ENCODE measurements at regions not wholly inside any gene's neighbourhood (a gene's known extent, or its start where the extent isn't known, plus 50 kb on each side); places are given as distances from the start of the nearest gene placed in this dataset.

DNA sequence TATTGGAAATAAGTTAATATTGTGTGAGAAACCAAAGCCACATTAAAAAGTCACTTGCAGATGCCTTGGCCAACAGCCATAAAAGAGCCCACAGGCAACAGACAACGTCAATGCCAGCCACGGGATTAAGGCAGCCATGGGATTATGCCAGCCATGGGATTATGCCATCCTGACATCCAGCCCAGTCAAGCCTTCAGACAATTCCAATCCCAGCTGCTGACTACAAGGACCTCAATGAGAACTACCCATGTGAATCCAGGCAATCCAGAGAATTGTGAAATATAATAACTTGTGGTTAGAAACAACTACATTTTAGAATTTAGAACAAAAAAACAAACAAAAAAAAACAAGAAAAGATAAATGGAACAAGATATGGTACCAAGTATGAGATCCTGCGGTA lies 356.6 kb downstream of the EFNB2 start:
- DNase-seq (ENCODE audit: low read depth), result peak; percentile 71

DNA sequence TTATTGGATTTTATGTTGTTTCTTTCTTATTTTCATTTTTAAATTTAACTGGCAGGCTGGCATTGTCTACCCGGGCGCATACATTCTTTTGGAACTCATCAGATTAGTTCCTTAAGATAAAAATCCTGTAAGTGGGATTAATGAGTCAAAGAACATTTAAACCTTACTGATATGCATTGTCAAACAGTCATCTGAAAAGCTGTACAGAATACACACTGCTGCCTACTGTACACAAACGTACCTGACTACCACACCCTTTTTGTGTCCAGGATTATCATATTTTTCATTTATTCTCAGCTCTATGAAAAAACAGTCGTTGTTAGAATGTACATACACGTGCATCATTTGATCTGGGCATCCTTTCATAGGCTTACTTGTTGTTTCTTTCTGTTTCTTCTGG lies 358.3 kb downstream of the EFNB2 start:
- DNase-seq (ENCODE audit: low read depth), result no peak

DNA sequence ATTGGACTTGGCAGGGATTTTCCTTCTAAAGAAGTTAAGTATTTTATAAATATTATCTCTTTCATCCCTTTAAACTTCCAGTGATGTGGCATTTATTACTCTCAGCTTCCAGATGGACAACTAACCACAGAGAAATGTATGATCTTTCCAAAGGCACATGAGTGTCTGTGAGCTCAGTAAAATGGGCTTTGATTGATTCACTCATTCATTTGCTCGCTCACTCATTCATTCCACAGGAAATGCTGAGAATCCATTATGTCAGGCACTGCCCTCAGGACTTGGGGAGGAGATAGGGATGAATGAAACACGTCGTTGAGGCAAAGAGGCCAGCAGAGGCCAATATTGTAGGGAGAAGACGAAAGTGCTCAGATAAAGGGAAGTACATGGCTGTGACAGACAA lies 359.3 kb downstream of the EFNB2 start:
- no peak for DNase-seq (ENCODE audit: low read depth)

DNA sequence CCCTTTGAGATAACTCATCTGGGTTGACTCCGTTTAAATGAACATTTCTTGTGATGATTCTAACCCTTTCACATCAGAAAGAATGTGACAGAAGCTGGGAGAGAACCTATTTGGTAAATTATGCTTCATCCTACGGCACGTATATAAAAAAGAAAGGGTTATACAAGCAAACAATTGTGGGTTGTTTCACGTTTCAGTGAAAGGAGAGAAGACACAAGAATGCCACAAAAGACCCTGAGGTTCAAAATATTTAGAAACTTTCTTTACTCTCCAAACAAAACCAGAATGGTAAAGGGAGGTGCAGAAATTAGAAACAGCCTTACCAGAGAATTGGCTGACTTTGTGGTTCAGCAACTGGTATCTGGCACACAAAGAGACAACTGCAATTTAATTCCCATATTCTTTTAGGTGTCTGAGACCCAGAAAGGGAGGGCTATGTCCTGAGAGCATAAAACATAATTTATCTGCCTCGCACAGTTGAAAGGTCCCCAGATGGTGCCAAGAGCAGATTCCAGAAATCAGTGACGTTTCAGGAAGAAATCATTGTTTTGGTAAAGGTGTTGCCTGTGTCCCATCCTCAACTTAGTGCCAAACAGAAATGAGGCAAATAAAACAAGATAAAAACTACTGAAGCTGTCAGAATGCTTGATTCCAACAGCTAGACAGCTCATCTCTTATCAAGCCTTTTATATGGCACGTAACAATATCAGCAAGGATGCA lies 361.4 kb downstream of the EFNB2 start:
- DNase-seq (ENCODE audit: low read depth), result no peak

DNA sequence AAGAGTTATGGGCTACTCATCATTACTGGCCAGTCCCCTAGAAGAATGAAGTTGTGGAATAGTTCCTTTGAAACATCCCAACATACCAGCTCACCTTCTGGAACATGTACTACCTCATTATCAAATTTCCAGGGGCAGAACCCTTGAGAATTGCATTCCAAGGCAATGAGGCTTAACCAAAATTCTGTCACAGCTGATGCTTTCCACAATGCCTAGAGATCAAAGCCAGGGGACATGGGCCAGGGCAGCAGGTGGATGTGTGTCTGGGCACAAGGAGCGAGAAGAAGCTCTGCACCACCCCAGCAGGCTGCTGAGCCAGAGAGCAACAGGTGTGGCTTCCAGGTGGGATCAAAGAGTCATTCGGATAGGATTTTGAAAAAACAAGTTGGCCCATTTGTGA lies 362.1 kb downstream of the EFNB2 start:
- DNase-seq (ENCODE audit: low read depth), result peak; percentile 83

DNA sequence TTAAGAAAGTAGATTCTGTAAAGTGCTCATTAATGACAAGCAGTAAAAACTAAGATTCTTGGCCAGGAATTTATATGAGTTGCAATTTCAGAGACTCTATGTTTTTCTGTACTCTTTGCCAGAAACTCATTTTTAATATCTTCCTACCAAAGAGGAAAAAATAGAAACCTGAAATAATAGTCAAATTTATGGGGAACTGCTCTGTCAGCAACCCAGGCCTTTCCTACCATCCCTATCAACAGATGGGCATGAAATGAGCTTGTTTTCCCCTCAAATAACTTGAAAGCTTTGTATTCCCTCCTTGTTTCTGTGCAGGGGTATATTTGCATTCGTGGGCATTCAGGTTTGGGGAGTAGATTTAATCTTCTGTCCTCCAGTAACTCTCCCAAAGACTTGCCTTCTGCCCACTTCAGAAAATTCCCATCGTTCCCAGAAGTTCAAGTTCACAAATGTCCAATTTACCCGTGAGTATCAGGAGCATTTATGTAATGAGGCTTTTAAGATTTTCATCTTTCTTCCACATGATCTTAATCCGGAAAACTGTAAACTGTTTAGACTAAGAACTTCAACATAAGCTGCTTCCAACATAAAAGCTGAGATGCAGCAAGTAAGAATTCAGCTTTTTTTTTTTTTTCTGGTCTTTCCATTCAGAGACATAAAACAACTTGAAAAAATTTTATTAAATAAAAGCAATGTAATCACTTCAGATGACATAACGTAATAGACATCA lies 363.1 kb downstream of the EFNB2 start:
- DNase-seq (ENCODE audit: low read depth), result no peak

DNA sequence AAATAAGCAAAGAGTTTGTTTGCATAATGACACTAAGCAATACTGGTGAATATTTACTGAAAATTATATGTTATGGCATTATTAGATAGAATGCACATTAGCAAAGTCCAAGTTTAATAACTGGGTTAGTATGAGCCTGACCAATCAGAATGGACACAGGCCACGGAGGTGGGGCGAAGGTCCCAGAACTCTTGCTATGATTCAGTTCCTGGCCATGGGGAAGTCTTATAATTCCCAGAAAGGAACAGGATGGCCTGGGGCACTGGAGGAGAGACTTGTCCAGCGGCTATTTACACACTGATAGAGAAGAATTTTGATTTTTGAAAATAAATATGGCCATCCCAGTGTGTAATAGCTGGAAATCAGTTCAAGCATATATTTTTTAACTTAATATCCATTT lies 372.0 kb downstream of the EFNB2 start:
- DNase-seq (ENCODE audit: low read depth), result no peak

DNA sequence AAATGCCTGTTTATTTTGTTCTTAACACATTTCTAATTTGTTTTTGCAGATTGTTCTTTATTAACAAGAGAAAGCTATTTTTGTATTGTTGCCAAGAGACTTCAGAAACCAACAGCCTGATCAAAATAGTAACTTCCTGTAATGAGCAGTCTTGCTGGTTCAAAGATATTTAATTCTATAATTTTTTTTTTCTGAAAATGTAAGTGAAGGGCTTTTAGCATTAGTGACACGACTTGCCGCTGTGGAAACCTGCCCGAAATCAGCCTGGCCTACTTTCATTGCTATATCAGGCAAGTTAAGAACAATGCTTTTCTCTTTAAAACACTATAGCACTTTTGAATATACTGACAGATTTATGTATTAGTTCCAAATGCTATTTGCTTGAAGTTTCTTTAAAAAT lies 374.3 kb downstream of the EFNB2 start:
- no peak for DNase-seq (ENCODE audit: low read depth)

DNA sequence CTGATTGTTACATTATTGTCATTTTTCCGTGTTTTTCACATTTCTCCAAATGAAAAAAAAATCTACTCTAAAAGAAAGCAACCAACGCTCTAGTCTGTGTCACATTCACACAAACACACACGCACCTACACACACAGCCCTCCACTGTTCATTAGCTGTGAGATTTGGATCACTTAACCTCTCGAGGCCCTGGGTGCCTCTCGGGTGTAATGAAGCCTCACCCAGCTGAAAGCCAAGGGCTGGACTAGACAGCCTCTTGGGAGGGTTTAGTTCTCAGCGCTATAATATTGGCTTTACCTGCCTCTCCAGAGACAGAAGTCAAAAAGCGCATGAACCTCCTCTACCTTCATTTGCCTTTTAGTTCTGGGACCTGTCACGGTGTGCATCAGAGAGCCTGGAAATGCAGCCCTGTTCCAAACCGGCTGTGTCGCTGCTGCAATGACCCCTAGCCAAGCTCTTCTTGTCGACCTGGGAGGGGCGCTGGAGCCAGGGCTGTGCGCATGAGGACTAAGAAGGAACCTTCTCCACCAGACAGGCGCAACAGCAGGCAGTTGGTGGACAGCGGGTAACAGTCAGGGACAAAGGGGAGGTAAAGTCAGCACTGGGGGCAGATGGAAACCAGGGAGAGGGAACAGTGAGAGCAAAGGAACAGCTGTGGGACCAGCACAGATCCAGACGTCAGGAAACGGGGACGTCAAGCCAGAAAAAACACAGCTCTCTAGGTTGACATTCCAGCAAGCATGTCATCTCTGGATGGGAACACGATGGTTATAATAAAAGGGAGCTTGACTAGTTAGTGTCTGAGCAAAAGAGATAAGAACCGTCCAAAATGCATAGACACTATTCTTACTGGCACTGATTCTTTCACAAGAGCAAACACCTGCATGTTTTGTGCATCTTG lies 375.9 kb downstream of the EFNB2 start:
- DNase-seq (ENCODE audit: low read depth), result no peak

DNA sequence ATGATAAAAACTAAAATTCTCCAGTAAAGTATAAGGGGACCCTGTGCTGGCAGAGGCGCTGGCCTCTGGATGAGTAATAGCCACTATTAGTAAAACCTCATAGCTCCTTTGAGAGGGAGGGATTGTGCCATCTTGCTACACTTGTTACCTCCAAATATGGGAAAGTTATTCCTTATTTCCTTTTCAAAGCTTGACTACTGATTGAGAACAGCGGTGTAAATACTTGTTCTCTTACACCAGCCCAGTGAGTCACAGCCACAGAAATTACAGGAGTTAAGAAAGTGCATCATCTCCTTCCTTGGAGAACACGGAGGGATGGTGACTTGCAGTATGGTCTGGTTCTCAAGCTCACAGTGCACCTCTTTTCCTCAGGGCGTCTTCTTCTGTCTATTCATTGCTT lies 379.0 kb downstream of the EFNB2 start:
- DNase-seq (ENCODE audit: low read depth), result peak; percentile 76

DNA sequence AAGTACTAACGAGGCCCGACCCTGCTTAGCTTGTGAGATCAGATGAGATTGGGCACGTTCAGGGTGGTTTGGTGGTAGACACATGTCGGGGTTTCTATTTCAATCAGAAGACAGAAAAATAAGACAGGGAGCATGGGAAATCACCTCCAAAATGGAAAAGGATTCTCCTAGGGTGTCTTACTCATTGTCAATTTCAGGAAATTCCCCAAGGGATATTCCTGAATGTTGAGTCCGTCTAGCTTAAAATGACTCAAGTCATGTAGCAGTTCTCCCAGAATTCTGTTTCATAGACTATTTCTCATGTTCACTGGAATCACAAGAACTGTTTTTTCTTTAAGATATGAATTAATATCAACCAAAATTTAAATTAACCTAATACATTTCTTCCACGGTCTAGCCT lies 380.1 kb downstream of the EFNB2 start:
- DNase-seq (ENCODE audit: low read depth), result no peak

DNA sequence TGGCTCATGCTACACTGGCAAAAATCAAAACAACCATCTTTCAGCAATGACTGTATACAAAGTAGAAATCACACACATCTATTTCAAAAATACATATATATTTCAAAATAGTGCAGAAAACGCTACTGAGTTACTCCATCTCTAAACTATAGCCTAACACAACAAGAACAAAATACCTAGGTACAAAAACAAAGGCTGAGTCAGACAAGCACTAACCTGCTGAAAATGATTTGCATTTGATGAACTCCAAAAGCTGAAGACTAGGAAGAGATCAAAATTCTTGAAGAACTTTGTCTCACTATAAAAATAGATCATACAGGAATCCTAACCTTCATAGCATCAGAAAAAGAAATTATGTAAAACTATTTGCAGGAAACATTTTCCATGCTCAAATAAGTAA lies 381.6 kb downstream of the EFNB2 start:
- DNase-seq (ENCODE audit: low read depth), result no peak

DNA sequence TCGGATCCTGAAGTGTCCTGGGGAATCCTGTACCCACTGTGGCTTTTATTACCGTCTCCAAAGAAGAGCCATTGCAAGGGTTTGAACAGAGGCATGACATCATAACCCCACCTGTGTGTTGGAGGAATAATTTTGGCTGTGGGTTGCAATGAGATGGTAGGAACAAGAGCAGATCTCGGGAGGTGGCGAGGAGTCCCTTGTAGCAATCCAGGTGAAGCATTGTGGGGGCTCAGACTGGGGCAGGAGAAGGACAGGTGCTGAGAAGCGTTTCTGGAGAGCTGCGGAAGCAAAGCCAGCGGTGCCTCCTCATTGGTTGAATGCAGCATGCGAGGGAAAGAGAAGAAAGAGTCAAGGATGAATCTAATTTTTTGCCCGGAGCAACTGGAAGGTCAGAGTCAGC lies 382.4 kb downstream of the EFNB2 start:
- no peak for DNase-seq (ENCODE audit: low read depth)

DNA sequence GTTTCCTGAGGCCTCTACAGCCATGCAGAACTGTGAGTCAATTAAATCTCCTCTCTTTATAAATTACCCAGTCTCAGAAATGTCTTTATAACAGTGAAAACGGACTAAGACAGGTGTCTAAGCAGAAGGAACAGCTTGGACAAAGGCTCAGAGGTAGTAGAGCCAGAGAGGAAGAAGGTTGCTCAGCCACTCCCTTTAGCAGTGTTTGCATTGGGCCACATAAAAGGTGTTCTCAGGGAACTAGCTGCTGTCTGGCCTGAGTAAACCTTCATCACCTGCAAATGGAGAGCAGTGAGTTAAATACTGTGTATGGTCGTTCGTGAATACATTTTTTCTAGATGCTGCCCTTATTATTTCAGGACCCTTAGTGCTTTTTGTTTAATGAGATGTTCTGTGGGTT lies 383.4 kb downstream of the EFNB2 start:
- DNase-seq (ENCODE audit: low read depth), result no peak

DNA sequence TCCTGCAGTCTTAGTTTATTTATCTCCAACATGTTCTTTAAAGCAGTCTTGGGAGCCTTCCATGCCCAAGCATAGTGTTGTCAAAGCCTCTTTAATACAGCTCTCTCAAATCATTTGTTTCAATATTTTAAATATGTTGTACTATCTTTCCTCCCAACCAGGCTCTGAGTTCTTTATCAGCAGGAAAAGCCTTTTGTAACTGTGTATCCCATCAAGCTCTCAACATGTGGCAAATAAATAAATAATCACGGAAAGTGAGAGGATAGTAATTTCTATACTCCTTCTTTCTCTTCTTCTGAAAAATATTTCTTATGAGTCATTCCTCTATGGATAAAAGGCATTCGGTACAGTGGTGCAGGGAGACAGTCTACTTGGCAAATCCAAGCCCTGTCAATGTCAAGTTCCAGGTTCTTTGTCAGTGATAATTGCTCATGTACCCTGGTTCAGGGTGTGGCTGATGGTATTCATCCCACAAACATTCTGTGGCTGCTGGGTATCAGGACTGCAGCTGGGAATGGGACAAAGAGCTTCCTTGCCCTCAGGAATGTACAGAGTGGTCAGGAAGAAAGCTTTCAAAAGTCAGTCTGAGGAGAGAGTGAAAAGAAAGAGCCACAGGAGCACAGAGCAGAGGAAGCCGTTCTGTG lies 384.3 kb downstream of the EFNB2 start:
- peak; percentile 99 for DNase-seq (ENCODE audit: low read depth)

DNA sequence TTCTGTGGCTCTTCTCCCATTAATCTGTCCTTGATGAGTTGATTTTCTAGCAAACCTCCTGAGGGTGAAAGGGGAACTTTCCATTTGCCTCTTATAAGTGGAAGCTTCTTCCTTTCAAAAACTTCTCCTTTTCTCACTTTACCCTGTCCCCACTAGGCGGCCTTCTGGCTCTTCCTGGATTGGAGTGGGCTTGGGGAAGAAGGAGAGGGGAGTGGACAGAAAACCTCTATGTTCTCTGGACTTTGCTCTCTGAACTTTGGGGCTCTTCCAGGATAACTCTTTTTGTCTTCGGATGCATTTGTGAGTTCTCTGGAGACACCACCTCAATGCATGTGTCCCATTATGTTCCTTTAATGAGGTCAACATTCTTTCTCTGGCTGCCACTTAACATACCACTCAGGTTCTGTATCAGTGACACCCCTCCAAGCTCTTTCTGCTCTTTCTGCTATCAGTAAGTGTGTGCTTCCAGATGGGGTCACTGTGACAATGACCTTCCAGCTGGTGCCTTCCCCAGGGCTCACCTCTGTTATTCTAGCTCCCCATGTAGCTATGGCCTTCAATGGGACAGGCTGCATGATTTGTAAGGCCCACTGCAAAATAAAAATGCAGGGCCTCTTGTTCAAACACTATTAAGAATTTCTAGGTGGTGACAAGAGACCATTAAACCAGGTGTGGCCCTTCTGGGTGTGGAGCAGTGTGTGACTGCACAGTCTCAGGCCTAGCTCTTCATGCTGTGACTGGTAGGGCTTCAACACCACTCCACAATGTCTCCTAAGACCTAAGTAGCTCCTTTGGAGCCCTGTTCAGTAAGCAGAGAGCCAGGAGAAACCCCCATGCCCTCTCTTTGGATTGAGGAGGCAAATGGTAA lies 389.2 kb downstream of the EFNB2 start:
- no peak for DNase-seq (ENCODE audit: low read depth)

DNA sequence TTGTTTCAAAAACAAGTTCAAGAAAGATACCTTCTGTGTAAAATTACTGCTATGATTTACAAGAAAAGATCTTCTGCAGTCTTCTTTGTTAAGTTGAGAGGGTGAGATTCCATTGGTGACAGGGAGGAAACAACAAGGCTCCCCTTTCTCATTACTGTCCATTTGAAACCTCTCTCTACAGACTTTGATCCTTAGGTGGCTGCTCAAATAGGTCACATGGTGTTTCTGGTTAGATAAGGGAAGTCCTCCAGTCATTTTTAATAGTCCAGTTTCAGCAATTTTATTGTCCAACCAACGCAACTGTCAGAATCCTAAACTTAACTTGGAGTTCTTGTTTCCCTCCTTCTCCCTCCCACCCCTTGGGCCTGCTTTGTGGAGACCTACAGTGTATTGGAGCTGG lies 390.4 kb downstream of the EFNB2 start:
- DNase-seq (ENCODE audit: low read depth), result no peak

DNA sequence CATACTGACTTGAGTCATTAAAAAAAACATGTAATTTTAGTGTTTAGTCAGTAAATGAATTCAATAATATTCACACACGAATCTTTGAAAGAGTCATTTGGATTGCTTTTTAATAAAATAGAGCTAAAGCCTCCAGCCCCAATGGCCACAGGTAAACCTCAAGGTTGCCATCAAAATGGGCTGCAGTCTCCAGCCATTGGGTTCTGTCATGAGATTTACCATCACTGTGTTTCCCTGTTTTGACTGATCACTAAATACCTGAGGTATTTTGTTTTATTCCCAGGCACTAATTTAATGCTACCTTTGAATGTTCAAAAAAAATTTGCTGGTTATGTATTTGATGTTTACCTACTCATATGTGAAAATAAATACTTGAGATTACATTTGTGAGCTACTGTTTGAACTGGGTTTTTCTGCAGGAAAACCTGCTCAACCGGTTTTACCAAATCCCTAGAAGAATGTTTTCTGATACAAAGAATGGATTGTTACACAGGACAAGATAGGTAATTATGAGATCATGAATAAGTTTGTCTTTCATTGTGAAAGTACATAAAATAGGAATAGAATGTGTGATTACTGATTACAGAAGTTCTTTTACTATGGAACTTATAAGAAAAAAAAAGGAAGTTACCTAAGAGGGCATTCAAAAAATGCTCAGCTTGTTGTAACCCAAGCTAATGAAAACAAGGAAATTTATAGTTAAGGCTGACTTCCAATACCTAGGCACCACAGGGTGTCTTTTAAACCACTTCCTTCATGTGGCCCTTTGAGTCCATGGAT lies 391.3 kb downstream of the EFNB2 start:
- no peak for DNase-seq (ENCODE audit: low read depth)

DNA sequence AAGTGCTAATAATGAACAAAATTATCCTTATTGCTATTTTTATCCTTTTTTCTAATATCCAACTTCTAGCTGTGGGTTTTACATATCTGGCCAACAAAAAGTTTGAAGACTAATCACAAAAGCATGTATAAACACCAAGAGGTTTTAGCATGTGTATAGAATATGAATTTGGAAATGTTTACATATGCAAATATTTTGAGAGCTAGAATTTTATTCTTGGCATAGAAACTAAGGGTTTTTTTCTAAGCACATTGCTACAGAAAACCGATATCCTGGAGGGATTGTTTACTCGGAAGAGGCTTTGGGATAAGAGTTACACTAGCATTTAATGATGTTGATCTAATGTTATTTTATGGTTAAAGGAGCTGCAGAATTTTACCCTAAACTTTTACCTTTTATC lies 392.1 kb downstream of the EFNB2 start:
- DNase-seq (ENCODE audit: low read depth), result no peak

DNA sequence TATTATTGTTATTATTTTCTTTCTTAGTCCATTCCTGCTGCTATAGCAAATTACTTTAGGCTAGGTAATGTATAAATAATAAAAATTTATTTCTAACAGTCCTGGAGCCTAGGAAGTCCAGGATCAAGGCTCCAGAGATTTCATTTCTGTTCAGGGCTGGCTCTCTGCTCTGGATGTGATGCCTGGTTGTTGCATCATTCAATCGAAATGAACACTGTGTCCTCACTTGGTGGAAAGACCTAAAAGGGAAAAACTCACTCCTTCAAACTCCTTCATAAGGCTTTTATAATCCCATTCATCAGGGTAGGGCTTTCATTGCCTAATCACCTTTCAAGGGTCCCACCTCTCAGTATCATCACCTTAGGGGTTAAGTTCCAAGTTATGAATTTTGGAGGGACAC lies 395.0 kb downstream of the EFNB2 start:
- no peak for DNase-seq (ENCODE audit: low read depth)

Data from myocyte (in vitro differentiated cells).